Osteoblast (primary cell): ENCODE measurements at regions not wholly inside any gene's neighbourhood (a gene's known extent, or its start where the extent isn't known, plus 50 kb on each side); places are given as distances from the start of the nearest gene placed in this dataset.

Source experiments
- DNase-seq: peaks from one replicate; pipeline ENCODE4 v3.0.0; 2011; ENCODE audit warnings: low spot score, mixed read lengths; ENCODE audit not compliant: insufficient read length; ENCODE audit errors: missing footprints
- H2AFZ ChIP-seq: 2 replicates; pipeline ENCODE4 v1.6.0; 2011; ENCODE audit warnings: mild to moderate bottlenecking, low read length
- H3K27ac ChIP-seq: 2 replicates; pipeline ENCODE4 v1.5.1; 2011; ENCODE audit warnings: mild to moderate bottlenecking, low read depth, low read length, moderate library complexity
- H3K27me3 ChIP-seq: 2 replicates; pipeline ENCODE4 v1.6.0; 2012; ENCODE audit warnings: mild to moderate bottlenecking, control low read depth, inconsistent platforms, low read length, moderate library complexity; ENCODE audit not compliant: insufficient read depth
- H3K36me3 ChIP-seq: 2 replicates; pipeline ENCODE4 v1.5.1; 2011; ENCODE audit warnings: mild to moderate bottlenecking, low read length, control low read depth, moderate library complexity; ENCODE audit not compliant: insufficient read depth
- H3K4me1 ChIP-seq: 2 replicates; pipeline ENCODE4 v1.5.1; 2011; ENCODE audit warnings: mild to moderate bottlenecking, low read length, control low read depth, moderate library complexity; ENCODE audit not compliant: insufficient read depth
- H3K4me2 ChIP-seq: 2 replicates; pipeline ENCODE4 v1.6.0; 2011; ENCODE audit warnings: mild to moderate bottlenecking, low read length; ENCODE audit not compliant: insufficient read depth
- H3K4me3 ChIP-seq: fragments of 200-600 bp; sonication (generic); 3 replicates; pipeline ENCODE4 v1.5.1; 2012; ENCODE audit warnings: mild to moderate bottlenecking, low read length, inconsistent platforms; ENCODE audit not compliant: insufficient read depth
- H3K79me2 ChIP-seq: 2 replicates; pipeline ENCODE4 v1.6.0; 2012; ENCODE audit warnings: mild to moderate bottlenecking, low read length, control low read depth, inconsistent platforms; ENCODE audit not compliant: insufficient read depth
- H3K9me3 ChIP-seq: 2 replicates; pipeline ENCODE4 v1.5.1; 2011; ENCODE audit warnings: low read depth, low read length, control low read depth
- H4K20me1 ChIP-seq: 2 replicates; pipeline ENCODE4 v1.6.0; 2012; ENCODE audit warnings: mild to moderate bottlenecking, low read length, control low read depth; ENCODE audit not compliant: insufficient read depth
- CTCF ChIP-seq: IDR thresholded peaks from 2 replicates; pipeline ENCODE4 v1.5.1; 2011; ENCODE audit warnings: mild to moderate bottlenecking, low read depth, low read length, moderate library complexity; ENCODE audit errors: extremely low read depth

GRCh38 chr22:35204807-35205775 lies 52.2 kb upstream of the HMGXB4 start:
- Histone ChIP-seq H3K4me1 (no peaks in the 10 kb centered on the region), H3K4me3 (no peak overlapping the region), H3K4me2 (peak overlapping the region; percentile 53), H3K79me2 (no peaks in the 10 kb centered on the region), H3K9me3 (no peaks in the 10 kb centered on the region), H3K27ac (no peak overlapping the region), H2AFZ (no peak overlapping the region), H3K36me3 (no peaks in the 10 kb centered on the region), H3K27me3 (no peaks in the 10 kb centered on the region), H4K20me1 (no peaks in the 10 kb centered on the region)
- no peak for DNase-seq
- TF ChIP-seq CTCF, result no peak

DNA sequence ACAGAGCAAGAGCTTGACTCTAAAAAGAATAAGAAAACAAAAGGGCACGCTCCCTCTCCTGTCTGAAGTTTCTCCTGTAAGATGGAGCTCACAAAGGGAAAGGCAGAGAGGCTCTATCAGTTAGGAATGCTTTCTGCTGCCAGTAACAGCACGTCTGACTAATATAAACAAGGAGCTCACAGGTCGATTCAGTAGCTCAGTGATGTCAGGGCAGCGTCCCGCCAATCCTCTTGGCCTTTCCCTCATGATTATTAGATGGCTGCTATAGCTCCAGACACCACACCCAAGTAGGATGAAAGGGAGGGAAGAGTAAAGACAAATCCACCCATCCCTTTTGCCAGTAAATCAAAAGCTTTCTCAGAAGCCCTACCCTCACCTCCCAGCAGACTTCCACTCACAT lies 51.3 kb upstream of the HMGXB4 start:
- H3K4me2 ChIP-seq, result peak overlapping the region; percentile 53
- H3K27ac ChIP-seq, result no peak overlapping the region
- H3K27me3 ChIP-seq, result no peaks in the 10 kb centered on the region
- H3K4me1 ChIP-seq, result no peaks in the 10 kb centered on the region
- no peaks in the 10 kb centered on the region for H3K79me2 ChIP-seq
- H3K9me3 ChIP-seq, result no peaks in the 10 kb centered on the region
- no peaks in the 10 kb centered on the region for H4K20me1 ChIP-seq
- H2AFZ ChIP-seq, result no peak overlapping the region
- TF ChIP-seq CTCF, result no peak
- H3K4me3 ChIP-seq, result no peak overlapping the region
- H3K36me3 ChIP-seq, result no peaks in the 10 kb centered on the region
- DNase-seq, result no peak

DNA sequence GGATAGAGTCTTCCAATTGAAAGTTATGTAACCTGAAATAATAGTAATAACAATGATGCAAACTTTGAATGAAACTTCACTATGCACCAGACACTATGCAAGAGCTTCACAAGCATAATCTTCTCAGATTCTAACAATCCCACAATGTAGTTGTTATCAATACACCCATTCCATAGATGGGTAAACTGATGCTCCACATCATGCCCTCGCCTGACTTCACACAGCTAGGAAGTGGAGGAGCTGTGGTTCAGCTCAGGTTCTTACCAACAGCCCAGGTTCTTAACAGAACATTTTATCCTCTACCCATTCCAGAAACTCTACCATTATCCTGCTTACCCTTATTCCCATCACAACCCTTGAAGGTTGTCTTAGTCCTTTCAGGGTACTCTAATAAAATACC lies 50.4 kb upstream of the HMGXB4 start:
- H3K4me1 ChIP-seq, result no peaks in the 10 kb centered on the region
- H3K4me2 ChIP-seq, result no peak overlapping the region
- TF ChIP-seq CTCF, result no peak
- H3K36me3 ChIP-seq, result no peaks in the 10 kb centered on the region
- H2AFZ ChIP-seq, result no peak overlapping the region
- no peak for DNase-seq
- H3K27ac ChIP-seq, result no peak overlapping the region
- no peaks in the 10 kb centered on the region for H3K9me3 ChIP-seq
- H4K20me1 ChIP-seq, result no peaks in the 10 kb centered on the region
- H3K27me3 ChIP-seq, result no peaks in the 10 kb centered on the region
- no peak overlapping the region for H3K4me3 ChIP-seq
- H3K79me2 ChIP-seq, result no peaks in the 10 kb centered on the region
